Cardiac fibroblast (primary cell): ENCODE measurements at regions not wholly inside any gene's neighbourhood (a gene's known extent, or its start where the extent isn't known, plus 50 kb on each side); places are given as distances from the start of the nearest gene placed in this dataset.
"Not testable (repeated sequence)": the region's sequence is repeated elsewhere in the genome, so short reads cannot be mapped to it uniquely, and the experiment has no call there.

Source experiments
- DNase-seq, 2 donors: peaks; one replicate each; pipeline versions ENCODE4 v3.0.0 to v3.0.0-alpha.2; 2010; ENCODE audit warnings: low read depth in 2 of 2
- H3K4me3 ChIP-seq, 2 donors: replicated peaks in 1 of 2; 1 replicate in 1 of 2; 2 replicates in 1 of 2; pipeline ENCODE4 v1.5.1; 2011; ENCODE audit warnings: low read depth in 2 of 2, low read length in 2 of 2, mild to moderate bottlenecking in 2 of 2, moderate library complexity in 1 of 2
- CTCF ChIP-seq: IDR thresholded peaks from one replicate; pipeline ENCODE4 v1.5.1; 2011; ENCODE audit warnings: low read depth, mild to moderate bottlenecking, low read length, inconsistent platforms

DNA sequence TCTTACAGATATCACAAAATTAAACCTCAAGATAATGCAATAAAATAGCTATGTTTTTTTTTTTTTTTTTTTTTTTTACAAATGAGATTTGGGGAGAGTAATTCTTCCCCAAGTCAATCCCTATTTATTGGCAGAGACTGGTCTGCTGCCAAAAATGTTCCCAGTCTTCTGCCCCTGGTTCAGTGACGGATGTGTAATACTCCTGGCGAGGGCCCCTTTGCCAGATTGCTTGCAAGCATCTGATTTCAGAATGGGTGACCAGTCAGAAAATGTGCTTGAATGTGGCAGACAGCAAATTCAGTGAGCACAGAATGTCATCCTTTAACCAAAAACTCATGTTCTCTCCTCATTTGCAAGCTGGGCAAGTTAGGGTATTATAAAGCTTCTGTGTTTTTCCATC lies 363.8 kb upstream of the MTNR1B start:
- TF ChIP-seq CTCF: no peak
- no peak overlapping the region for H3K4me3 ChIP-seq
- DNase-seq: no peak

GRCh38 chr11:92607969-92608722 lies 361.3 kb upstream of the MTNR1B start:
- no peak for DNase-seq
- no peak overlapping the region for H3K4me3 ChIP-seq
- no peak for TF ChIP-seq CTCF

GRCh38 chr11:92611157-92611556 lies 358.3 kb upstream of the MTNR1B start:
- DNase-seq: no peak
- TF ChIP-seq CTCF: no peak
- no peak overlapping the region for H3K4me3 ChIP-seq

GRCh38 chr11:92618020-92618419 lies 351.4 kb upstream of the MTNR1B start:
- not testable (repeated sequence) for DNase-seq, H3K4me3 ChIP-seq

DNA sequence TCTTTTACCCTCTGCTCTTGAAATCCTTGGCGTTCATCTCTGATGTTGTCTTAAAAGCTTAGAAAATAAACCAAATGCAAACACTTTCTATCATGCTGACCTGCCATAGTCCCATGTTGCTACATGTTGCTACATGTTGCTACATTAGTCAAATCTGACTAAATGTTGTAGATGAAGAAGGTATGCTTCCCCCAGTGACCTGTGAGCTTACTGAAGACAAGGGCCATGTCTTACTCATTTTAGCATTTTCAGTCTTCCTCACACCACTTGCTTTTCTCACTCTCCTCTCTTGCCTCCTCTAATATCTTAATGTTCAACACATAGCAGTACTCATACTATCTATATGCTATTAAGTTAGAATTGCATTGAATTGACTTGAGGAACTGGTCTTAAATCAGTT lies 346.4 kb upstream of the MTNR1B start:
- TF ChIP-seq CTCF: no peak
- DNase-seq: no peak
- no peak overlapping the region for H3K4me3 ChIP-seq

DNA sequence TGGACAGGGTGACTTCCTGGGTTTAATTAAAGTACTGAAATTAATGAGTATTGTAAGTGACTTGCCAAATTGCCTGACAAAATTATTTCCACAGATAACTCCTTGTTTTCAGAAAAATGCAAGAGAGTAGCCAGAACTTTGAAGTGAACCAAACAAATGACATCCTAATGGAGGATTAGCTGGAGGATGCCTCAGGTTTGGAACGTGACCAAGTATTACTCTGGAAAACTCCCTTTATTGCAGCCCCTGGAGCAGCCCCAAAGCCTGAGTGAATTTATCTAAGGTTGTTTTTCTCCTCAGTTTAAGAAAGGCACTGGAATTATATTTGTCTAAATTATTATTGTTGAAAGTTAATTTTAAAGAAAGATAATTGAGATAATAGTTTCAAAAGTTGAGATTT lies 343.6 kb upstream of the MTNR1B start:
- no peak overlapping the region for H3K4me3 ChIP-seq
- no peak for TF ChIP-seq CTCF
- no peak for DNase-seq

- no peak for TF ChIP-seq CTCF
- no peak overlapping the region for H3K4me3 ChIP-seq
- DNase-seq: no peak
These were observed 342.8 kb upstream of the MTNR1B start for GRCh38 chr11:92626624-92627023.
